ENCODE measurements at regions not wholly inside any gene's neighbourhood (a gene's known extent, or its start where the extent isn't known, plus 50 kb on each side); places are given as distances from the start of the nearest gene placed in this dataset.
"Not testable (repeated sequence)": the region's sequence is repeated elsewhere in the genome, so short reads cannot be mapped to it uniquely, and the experiment has no call there.

GRCh38 chr5:162990063-162990462 is 447.3 kb upstream of the CCNG1 start:
- no peak for DNase-seq

GRCh38 chr5:162990856-162991497 is 446.4 kb upstream of the CCNG1 start:
- DNase-seq, result no peak

DNA sequence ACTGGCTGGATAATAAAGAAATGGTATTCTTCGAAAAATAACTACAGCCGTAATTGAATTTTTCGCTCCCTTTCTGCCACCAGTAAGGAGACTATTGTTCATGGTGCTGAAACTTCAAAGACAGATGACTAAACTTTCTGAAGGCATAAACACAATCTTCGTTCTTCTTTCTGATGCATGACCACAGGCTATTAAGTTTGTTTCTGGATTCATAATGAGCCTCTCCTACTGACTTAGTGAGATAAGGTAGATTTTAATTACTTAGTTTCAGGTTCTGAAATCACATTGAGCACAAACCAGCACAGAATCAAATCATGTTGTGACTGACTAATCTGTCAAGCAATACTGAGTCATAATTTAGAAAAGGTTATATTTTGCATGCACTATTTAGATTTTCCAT is 441.8 kb upstream of the CCNG1 start:
- no peak for DNase-seq

- DNase-seq, result no peak
Measured at GRCh38 chr5:162996053-162996452, 441.3 kb upstream of the CCNG1 start.

- no peak for DNase-seq
Measured at GRCh38 chr5:163005949-163006348, 431.4 kb upstream of the CCNG1 start.

DNA sequence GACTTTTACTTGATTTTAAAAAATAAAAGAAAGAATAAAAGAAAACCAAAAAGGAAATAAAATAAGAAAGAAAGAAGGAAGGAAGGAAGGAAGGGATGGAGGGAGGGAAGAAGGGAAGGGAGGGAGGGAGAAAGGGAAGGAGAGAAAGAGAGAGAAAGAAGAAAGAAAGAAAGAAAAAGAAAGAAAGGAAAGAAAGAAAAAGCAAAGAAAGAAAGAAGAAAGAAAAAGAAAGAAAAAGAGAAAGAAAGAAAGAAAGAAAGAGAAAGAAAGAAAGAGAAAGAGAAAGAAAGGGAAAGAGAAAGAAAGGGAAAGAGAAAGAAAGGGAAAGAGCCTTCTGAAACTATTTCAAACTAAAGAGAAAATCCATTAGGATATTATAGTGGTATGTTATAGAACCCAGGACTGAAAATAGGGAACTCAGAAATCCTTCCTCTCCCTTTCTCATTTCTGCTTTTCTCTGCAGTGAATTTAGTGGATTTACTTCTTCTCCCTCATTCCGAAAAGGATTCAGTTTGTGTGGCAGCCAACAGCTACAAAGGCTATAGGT is 414.7 kb upstream of the CCNG1 start:
- DNase-seq, result no peak

DNA sequence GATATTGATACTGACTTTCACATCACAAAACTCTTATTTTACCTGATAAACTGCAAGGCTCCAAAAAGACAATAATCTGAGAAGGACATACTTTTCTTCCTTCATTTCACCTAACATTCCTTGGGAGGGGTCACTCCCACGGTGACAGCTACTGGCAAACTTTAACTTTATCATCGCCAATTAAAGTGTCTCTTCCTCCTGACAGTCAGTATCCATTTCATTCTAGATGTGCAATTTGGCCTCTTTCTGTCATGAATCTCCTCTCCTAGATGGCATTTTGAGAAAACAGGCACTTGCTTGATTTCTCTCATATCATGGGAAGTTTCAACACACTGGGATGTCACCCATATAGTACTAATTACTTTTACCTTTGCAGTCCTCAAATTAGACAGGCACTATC is 413.5 kb upstream of the CCNG1 start:
- DNase-seq, result peak; percentile 34

- DNase-seq, result no peak
Measured at GRCh38 chr5:163024936-163025335, 412.5 kb upstream of the CCNG1 start.

DNA sequence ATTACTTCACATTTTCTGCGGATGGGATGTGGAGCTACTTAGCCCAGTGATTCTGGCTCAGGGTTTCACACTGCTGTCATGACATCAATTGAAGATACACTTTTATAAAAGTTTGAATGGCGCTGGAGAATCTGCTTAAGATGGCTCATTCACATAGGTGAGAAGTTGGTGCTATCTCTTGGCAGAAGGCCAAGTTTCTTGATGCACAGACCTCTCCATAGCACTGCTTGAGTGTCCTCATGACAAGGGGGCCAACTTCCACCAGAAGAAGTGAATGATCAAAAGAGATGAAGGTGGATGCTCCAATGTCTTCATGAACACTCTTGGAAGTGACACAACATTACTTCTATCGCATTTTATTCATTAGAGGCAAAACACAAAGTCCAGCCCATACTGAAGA is 403.7 kb upstream of the CCNG1 start:
- no peak for DNase-seq

- DNase-seq, result no peak
Measured at GRCh38 chr5:163041254-163041653, 396.1 kb upstream of the CCNG1 start.

GRCh38 chr5:163079618-163080017 is 357.8 kb upstream of the CCNG1 start:
- no peak for DNase-seq

DNA sequence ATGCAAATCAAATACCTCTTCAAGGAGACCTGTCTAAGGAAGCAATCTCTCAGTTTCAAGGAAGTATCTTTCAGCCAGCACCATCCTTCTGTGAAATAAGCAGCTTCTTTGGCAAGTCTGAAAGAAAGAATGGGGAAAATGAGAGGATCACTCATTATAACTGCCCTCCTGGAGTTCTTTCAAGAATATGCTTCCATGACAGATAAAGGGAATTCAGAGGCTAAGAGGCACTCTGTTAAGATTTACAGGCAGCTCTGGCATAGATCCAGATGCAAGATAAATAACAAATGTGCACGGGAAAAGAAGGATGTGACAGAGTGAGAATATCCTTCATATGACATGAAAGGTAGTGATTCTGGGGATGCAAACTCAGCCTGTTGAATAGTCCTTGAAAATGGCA is 348.2 kb upstream of the CCNG1 start:
- no peak for DNase-seq

DNA sequence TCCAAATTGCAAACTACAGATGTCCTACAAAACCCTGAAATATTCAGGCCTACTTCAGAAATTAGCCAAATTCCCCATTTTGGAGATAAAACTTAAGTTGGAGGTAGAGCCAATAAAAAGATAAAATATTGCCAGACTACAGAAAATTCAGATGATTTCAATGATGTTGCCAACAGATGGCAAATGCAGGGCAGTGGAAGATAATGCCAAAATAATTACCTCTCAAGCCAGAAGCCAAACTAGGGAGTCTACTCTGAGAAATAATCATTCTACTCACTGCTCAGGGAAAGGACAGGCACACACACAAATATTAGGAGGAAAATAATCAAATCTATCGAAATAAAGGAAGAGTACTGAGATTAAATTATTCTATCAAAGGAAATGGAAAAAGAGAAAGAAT is 347.5 kb upstream of the CCNG1 start:
- no peak for DNase-seq

DNA sequence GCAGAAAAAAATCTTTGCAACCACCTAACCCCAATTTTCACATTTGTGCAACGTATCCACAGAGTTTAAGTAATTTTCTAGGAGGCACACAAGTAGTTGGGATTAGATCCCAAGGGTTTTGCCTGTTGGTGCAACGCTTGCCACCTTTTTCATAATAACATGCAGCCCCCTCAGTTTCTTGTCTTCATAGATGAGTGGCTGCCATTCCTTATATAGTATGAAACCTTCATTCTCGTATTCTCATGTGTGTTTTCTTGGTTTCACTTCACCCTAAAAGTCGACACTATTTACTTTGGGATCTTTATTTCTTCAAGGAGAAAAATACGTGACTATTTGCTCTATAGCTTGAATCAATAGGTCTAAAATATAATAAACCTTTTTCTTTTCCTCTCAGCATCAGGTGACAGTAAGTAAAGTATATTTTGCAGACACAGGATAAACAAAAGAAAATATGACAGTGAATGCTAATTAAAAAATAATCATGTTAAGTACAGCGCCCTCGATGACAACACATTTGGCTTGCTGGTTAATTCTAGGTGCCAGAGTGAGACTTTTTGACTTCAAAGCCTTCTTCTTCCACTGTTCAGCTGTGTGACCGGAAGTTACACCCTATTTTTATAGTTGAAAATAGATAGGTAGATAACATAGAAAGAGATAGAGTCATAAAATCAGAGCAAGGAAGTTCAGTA is 342.8 kb upstream of the CCNG1 start:
- DNase-seq, result no peak

- DNase-seq, result no peak
Measured at GRCh38 chr5:163104464-163104863, 332.9 kb upstream of the CCNG1 start.

DNA sequence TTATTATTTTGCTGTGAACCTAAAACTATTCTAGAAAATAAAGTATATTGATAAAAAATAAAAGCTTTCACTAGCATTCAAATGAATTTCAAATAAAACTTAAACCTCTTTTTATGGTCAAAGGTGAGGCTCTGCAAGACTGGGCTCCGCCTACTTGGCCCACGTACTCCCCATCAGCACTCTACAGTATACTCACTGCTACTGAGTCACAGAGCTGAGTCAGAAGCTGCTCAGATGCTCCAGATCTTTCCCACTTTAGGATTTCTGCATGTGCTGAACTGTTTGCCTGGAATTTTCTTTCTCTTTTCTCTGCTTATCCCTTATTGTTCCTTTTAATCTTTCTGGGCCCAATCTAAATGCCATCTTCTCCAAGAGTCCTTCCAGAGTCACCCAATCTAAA is 331.9 kb upstream of the CCNG1 start:
- no peak for DNase-seq

DNA sequence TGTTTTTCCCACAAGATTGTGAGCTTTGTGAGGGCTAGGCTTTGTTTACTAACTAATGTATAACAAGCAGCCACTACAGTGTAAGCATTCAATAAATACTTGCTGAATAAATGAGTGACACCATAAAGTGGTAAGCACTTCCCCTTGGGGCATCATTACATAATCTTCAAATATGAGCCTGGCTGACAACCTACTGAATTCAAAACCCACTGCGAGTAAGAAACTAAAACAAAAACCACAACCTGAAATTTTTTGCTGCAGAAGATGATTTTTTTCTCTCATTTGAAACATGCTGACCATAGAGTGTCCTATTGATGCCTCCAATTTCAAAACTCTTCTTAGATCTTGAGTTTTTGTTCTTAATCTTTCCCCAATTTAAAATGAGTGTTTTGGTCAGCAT is 331.3 kb upstream of the CCNG1 start:
- DNase-seq, result no peak

DNA sequence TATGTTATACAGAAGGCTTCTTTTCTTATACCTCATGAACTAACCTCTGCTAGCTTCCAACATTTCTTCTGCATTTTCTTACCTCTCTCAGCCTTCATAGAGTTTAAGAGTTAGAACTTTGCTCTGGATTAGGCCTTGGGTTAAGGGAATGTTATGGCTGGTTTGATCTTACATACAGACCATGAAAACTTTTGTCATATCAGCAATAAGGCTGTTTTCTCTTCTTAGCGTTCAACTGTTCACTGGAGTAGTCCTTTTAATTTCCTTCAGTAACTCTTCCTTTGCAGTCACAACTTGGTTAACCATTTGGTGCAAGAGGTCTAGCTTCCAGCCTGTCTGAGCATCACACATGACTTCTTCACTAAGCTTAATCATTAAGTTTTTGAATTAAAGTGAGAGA is 329.0 kb upstream of the CCNG1 start:
- no peak for DNase-seq

GRCh38 chr5:163115011-163115410 is 322.4 kb upstream of the CCNG1 start:
- DNase-seq, result no peak

DNA sequence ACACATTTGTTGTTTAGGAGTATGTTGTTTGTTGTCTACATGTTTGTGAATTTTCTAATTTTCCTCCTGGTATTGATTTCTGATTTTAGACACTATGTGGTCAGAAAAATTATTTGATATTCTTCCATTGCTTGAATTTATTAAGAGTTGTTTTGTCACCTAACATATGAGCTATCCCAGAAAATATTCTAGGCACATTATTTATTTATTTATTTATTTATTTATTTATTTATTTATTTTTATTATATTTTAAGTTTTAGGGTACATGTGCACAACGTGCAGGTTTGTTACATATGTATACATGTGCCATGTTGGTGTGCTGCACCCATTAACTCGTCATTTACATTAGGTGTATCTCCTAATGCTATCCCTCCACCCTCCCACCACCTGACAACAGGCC is 320.8 kb upstream of the CCNG1 start:
- DNase-seq, result not testable (repeated sequence)

DNA sequence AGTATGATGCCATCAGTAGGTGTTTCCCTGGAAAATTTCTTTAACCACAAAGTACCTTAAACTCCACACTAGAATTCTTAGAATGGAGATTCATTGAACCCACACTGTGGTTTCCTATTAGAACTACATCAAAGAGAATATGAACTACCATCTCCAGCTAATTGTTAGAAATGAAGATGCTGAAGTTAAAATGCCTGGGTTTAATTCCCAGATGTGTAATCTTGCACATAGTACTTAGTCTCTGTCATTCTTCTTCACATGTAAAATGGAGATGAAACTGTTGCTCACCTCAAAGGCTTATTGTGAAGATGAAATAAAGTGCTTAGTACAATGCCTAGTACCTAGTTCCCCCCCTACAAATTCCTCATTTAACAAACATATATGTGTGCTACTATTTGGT is 303.3 kb upstream of the CCNG1 start:
- no peak for DNase-seq

DNA sequence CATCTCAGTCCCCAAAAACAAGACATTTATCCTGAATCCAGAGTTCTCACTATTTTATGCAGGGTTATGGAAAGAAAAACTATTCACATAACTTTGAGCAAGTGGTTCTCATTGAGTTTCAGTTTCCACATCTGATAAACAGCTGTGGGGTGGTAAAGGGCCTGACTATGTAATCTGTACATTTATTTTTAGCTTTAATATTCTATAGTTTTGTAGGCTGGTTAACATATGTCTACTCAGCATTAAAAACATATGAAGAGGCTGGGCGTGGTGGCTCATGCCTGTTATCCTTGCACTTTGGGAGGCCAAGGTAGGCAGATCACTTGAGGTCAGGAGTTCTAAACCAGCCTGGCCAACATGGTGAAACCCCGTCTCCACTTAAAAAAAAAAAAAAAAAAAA is 301.5 kb upstream of the CCNG1 start:
- no peak for DNase-seq

- no peak for DNase-seq
Measured at GRCh38 chr5:163161512-163161911, 275.9 kb upstream of the CCNG1 start.

DNA sequence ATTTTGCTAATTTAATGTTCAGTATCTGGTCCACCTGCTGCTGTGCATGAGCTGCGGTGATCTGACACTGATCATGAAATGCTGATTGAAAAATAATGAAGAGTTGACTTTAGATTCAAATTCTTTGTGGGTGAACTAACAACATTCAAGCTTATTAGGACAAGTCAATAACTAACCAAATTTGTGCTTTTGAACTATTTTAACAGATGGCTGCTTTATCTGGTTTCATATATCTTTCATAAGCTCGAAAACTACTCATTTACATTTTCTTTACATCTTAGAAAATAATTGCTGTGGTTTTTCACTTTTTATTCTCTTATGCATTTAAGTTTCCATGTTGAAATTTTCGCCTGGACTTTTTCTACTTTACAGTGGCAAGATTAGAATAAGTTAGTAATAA is 274.8 kb upstream of the CCNG1 start:
- no peak for DNase-seq

Measured in renal pelvis (tissue), 1 donor.